GM18499 (cell line): ENCODE measurements at regions not wholly inside any gene's neighbourhood (a gene's known extent, or its start where the extent isn't known, plus 50 kb on each side); places are given as distances from the start of the nearest gene placed in this dataset.

ENCODE experiments used
- ATAC-seq: cut with Tn5 transposase; IDR thresholded peaks from one replicate; pipeline ENCODE4 v1.9.1; 2021; ENCODE audit warnings: moderate number of reproducible peaks; ENCODE audit not compliant: insufficient read depth, unreplicated experiment

- no peak for ATAC-seq
Measured at GRCh38 chr3:148101061-148101460, 596.6 kb upstream of the AGTR1 start.

GRCh38 chr3:148102156-148102555, 595.5 kb upstream of the AGTR1 start:
- no peak for ATAC-seq

DNA sequence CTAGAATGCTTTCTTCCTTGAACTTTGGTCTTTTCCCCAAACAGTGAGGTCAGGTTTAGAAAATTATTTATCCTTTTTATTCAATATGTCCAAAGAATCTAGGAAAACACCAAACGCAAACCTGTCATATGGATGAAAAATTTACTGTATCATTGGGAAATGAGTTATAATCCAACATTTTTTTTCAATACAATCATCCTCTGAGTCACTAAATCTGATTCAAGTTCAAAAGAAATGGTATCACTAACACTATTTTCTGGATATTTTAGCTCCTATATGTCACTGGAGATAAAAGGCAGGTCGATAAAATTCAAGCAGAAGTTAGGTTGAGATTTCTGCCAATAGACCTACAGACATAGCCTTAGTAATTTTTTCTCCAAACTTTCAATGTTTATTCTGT, 591.6 kb upstream of the AGTR1 start:
- ATAC-seq, result no peak

GRCh38 chr3:148126956-148127355, 570.7 kb upstream of the AGTR1 start:
- no peak for ATAC-seq

DNA sequence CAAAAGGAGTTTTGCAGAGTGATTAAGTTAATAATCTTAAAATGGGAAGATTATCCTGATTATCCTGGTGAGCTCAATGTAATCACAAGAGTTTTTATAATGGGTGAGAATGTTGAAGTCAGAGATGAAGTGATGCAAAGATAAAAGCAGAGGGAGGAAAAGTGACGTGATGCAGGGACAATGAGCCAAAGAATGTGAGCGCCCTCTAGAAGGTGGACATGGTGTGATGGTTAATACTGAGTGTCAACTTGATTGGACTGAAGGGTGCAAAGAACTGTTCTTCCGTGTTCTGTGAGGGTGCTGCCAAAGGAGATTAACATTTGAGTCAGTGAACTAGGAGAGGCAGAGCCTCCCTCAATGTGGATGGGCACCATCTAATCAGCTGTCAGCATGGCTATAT, 569.6 kb upstream of the AGTR1 start:
- ATAC-seq, result no peak

DNA sequence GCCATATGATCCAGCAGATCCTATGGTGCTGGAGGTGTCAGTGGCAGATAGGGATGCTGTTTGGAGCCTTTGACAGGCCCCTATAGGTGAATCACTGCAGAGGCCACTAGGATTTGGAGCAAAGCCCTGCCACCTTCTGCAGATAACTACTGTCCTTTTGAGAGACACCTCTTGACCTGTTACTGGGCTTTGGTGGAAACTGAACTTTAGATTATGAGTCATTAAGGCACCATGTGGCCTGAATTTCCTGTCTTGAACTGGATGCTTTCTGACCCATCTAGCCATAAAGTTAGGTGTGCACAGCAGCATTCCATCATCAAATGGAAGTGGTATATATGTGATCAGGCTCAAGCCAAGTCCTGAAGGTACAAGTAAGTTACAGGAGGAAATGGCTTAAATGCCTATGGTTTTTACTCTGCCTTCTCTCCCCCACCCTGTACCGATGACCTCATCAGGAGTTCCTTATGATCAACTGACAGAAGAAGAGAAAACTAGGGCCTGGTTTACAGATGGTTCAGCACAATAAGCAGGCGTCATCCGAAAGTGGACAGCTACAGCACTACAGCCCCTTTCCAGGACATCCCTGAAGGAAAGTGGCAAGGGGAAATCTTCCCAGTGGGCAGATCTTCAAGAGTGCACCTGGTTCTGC, 565.6 kb upstream of the AGTR1 start:
- ATAC-seq, result no peak

DNA sequence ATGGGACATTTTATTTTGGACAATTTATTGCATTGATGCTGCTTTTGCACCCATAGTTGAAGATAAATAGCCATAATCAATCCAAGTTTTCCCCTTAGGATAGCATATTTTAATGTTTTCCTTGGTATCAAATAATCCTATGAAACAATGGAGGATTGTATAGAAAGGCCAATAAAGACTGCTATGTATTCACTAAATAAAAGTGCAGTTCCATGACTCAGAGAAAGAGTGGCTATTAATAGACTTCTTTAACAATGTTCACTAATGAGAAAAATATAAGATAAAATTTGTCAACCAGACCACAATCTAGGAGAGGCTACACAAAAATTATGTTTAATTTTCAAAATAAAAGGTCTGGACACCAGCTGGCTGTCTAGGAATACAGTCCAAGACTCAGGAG, 560.9 kb upstream of the AGTR1 start:
- ATAC-seq, result no peak

DNA sequence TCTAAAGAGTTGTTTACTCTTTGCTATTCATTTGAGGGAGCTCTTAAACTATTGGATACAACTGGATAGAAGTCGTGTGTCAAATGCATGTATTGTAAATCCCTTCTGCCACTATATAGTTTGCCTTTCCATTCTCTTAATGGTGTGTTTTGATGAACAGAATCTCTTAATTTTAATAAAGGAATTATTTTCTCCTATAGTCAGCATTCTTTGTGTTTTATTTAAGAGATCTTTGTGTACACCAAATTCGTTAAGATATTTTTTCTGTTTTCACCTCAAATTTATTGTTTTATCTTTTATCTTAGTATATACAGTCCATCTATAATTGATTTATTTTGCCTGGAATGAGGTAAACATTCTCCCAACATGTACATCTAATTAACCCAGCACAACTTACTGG, 551.5 kb upstream of the AGTR1 start:
- ATAC-seq, result no peak

- no peak for ATAC-seq
Measured at GRCh38 chr3:148146947-148147826, 550.5 kb upstream of the AGTR1 start.

GRCh38 chr3:148147903-148148302, 549.8 kb upstream of the AGTR1 start:
- ATAC-seq, result no peak

DNA sequence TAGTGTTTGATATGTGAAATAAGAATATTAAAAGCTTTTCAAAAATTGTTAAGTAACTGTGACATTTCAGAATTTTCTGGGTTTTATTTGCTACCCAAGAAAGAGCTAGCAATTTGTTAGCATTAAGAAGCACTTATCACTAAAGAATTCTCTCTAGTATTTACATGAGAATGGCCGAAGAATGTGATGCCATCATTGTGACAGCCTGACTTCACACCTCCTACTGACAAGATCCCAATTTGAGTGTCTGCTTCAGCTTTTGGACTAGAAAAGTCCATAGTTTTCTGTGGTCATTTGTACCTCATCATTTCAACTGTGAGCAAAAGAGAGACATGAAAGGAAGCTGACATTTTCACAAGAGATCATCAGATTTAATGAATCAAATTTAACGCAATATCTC, 548.1 kb upstream of the AGTR1 start:
- no peak for ATAC-seq

GRCh38 chr3:148150141-148150540, 547.6 kb upstream of the AGTR1 start:
- ATAC-seq, result no peak

DNA sequence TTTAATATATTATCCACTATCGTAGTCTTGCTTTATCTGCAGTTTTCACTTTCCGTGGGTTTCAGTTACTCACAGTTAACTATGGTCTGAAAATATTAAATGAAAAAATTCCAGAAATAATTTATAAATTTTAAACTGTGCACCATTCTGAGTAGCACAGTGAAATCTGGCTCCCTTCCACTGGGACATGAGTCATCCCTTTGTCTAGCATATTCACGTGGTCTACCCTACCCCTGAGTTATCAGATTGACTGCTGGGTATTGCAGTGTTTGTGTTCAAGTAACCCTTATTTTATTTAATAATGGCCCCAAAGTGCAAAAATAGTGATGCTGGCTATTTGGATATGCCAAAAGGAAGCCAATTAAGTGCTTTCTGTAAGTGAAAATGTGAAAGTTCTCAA, 539.5 kb upstream of the AGTR1 start:
- no peak for ATAC-seq

DNA sequence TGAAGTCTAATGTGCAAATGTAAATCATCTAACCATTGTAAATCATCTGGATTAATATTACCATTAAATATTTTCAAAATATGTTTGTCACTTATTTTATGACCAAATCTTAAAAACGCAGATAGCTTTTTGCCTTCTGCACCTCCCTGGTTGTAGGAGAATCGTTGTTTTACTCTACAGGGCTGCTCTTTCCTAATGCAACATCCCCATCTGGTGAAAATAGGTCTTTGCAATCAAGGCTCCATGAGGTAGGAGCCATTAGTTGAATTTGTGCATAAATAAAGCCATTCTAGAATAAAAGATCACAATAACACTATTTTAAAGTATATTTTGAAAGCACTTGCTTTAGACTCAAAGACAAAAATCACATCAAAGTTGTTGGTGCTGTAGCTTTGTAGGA, 535.6 kb upstream of the AGTR1 start:
- no peak for ATAC-seq

- no peak for ATAC-seq
Measured at GRCh38 chr3:148168347-148168746, 529.4 kb upstream of the AGTR1 start.

DNA sequence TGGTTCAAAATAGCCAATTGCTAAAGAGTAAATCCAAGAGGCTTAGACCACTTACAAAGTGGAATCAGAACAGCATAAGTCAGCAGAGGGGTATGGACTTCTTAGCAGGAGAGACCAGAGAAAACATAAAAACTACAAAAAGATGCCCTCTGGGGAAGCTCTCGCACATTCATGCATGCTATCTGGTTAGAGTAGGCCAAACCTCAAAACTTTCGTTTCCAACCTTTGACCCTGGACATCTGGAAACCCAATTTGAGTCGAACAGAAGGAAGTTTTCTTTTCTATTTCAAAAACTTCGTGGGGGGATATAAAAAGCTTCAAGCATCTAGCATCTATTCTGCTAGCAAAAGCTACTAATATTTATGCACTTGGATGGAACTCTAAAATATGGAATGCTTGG, 523.9 kb upstream of the AGTR1 start:
- no peak for ATAC-seq

- no peak for ATAC-seq
Measured at GRCh38 chr3:148175214-148175613, 522.5 kb upstream of the AGTR1 start.

DNA sequence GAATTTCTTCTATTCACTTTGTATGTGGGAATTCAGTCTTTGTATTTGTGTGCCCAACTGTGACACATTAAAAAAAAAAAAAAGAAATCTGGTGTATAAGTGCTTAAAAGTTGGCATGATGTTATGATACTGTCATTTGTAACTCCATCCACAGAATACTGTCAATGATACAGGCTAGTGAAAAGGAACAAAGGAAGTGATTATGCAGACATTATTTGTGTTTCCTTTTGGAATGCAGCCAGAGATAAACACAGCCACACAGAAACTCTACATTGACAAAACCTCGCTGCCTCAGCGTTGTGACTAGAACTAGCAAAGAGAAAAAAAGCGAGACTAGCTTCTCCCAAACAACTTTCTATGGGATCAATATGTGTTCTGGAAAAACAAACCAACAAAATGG, 519.2 kb upstream of the AGTR1 start:
- ATAC-seq, result no peak

DNA sequence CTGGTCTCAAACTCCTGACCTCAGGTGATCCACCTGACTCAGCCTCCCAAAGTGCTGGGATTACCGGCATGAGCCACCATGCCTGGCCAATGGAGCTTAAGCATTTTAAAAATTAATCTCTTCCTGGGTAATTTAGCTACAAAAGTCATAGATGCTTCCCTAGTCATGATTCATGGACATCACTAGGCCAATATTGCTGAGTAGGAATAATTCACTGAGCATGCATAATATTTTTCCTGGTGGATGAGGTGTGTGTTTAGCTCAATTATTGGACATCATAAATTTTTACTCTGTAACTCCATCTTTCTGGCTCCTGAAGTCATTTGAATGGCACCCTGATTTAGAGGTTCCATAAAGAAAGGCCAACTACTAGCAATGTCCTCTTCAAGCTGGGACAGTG, 512.9 kb upstream of the AGTR1 start:
- ATAC-seq, result no peak

- no peak for ATAC-seq
Measured at GRCh38 chr3:148186881-148187280, 510.8 kb upstream of the AGTR1 start.

- no peak for ATAC-seq
Measured at GRCh38 chr3:148187296-148187695, 510.4 kb upstream of the AGTR1 start.

DNA sequence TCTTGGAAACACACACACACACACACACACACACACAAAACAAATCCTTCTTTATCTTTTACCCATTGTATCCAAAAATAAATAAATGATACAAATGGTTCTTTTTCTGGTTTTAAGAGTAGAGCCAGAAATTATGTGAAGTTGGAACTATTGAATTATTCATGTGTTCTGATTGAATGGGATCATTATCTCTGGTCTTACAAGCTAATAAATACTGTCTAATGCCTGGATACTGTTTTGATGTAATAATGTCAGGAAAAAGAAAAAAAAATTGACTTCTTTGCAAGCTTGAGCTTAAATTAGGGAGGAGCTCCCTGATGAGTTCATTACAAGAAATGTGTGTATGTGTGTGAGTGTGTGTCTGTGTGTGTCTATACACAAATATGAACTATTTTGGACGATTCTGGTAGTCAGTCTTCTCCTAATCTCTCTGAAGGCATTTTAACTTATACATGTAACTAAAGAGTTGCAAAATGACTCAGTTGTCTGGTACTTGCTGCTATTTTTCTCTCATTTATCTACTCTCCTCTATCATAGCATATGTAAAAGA, 507.2 kb upstream of the AGTR1 start:
- no peak for ATAC-seq
